NK-92 treated with Interleukin-12 subunit alpha and Interleukin-12 subunit beta, amount 100 ng/mL, for 24 hours (cell line): ENCODE measurements at regions not wholly inside any gene's neighbourhood (a gene's known extent, or its start where the extent isn't known, plus 50 kb on each side); places are given as distances from the start of the nearest gene placed in this dataset.
A peak's percentile ranks its signal among the peaks of the same experiment; 100 is the strongest.

Experiments
- DNase-seq: peaks from one replicate; lab custom pipeline; 2025; lab: John Stamatoyannopoulos, UW

DNA sequence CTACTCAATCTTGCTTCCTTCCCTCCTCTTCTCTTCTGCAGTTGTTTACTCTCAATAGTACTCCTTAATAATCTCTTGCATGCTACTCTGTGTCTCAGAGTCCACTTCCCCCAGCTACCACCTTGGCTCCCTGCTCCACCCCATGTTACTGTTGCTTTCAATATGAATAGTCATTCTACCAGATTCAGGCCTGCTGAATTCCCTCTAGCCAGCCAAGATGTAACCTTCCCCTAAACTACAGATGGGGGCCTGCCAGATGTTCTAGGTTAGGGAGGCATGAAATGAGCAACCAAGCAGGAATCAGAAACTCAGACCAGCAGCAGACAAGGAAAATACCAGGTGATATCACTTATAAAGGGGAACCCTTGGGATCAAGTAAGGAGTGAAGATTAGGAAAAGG, 392.1 kb upstream of the DDHD1 start:
- no peak for DNase-seq

DNA sequence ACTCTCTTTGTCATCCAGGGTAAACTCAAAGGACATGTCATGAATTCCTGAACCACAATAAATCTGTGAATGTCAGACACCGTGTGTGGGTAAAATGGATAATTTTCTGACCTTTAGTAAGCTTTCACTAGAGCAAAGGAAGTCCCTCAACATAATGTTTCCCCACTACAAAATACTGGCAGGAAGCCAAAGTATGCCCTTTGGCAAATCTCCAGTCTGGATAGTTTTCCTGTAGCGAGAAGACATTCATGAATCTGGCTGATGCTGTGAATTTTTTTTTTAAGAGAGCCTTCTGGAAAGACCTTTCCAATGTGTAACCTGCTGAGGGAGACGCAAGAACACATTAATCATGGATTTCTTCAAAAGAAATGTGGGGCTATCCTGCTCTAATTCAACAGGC, 389.6 kb upstream of the DDHD1 start:
- DNase-seq = no peak

GRCh38 chr14:53541411-53541810, 388.3 kb upstream of the DDHD1 start:
- DNase-seq = no peak

DNA sequence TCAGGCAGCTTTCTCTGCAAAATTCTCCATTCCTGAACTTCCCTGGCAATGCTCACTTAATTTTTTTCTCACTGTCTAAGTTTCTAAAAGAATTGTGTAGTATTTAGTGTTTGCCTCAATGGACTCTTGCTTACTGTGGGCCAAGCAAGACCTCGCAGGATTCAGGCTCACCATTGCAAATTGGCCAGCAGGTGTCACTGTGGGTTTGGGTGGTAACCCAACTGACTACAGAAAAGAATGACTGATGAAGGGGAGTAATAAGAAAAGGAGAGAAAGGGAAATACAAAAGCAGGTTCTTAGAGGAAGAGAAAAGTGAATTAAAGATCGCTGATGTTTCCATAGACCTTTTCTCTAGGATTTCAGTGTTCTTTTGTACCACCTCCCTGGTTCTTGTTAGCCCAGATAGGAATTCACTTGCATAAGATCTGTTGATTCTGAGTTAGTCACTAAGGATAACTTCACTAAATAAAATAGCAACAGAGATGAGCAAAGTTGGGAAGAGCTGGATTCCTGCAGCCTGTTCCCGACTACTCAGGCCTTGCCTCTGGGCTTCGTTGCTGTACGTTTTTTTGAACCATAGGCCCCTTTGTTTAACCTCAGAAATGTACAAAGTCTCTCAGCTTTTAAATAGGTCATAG, 386.5 kb upstream of the DDHD1 start:
- DNase-seq = peak; percentile 34

DNA sequence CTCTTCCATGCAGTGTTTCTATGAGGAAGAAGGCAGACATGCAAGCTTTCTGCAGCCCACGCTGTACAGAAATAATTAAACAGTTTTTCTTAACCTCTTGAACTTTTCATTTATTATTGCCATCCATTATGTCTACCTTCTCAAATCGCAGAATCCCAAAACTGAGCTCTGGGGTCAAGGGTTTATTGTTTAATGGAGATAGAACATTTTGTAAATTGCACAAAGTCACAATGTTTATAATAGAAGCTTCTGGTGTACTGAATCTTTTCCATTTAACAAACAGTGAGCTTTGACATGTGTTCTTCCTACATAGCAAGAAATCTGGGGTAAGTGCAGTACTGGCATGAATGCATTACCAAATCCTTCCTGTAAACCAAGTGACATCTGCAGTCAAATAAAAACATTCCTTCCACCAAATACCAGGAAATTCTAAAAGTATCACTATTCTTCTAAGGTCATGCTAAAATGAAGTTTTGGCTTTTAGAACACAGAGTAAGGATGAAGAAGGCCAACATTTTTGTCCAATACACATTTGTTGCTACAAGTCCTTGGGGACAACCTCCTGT, 385.3 kb upstream of the DDHD1 start:
- no peak for DNase-seq

GRCh38 chr14:53537422-53538315, 384.5 kb upstream of the DDHD1 start:
- DNase-seq = no peak

- no peak for DNase-seq
Observed at GRCh38 chr14:53536446-53536845, 383.3 kb upstream of the DDHD1 start.

DNA sequence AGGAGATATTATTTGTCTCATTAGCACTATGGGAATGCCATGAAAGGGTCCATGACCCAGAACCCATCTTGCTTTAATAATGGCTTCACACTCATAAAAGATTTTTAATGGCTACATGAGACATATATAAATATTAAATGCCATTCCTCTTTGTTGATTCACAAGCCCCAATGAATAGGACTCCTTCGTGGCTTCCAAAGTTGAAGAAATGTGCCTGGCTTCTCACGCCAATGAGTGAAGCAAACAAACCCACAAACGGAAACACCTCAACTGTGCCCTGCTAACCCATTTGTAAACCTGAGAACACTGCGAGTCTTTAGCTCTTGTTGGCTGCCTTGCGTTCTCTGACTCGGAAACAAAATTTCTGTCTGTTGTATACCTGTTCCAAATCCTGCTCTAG, 381.7 kb upstream of the DDHD1 start:
- no peak for DNase-seq

- DNase-seq = no peak
Observed at GRCh38 chr14:53533384-53533970, 380.4 kb upstream of the DDHD1 start.

DNA sequence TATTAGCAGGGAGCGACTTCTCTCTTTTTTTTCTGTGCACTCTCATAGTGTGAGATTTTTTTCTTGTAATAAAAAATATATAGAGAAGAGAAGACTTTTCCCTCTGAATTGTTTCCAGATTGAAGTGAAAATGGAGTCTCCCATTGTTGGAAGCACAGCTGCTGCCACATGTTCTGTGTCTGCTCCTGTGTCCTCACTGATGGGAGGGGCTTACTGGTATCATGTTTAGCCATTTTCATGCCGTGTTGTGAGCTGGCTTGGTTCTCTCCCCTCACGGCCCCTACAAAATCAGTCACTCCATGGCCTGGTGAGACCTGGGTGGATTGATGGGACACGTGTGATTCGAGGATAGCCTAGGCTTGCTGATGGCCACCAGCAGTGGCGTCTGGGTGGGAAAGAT, 379.7 kb upstream of the DDHD1 start:
- no peak for DNase-seq

DNA sequence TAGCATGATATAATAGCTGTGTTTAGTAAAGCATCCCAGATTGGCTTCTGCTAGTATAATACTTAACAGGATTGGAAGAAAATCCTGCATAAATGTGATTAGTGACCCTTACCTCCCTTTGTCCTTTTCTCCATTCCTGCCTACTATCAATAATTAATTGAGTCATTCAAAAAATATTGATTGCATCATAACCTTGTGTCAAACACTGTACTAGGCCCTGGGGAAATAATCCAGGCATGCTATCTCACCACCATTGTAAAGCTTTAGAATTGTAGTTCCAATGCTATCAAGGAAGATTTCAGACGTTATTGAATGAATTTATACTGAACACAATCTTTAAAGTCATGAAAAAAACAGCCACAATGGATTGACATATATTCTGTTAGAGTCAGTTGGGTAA, 378.6 kb upstream of the DDHD1 start:
- DNase-seq = no peak

- no peak for DNase-seq
Observed at GRCh38 chr14:53531156-53531555, 378.0 kb upstream of the DDHD1 start.

DNA sequence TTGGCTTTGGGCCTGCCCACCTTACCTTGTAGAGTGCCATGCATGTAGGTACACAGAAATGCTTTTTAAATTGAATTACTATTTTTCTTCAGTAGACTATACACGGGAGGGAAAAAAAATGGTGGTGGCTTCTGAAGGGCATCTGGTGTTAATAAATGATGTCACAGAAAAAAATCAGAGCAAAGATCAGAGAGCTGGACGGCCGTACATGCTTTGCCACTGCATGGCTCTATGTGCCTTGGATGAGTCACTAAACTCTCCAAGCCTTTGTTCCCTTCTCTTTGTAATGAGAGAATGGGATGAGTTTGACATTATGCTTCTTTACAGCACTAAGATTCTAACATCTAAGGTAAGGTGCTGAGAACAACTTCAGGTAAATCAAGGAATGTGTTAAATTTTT, 376.4 kb upstream of the DDHD1 start:
- no peak for DNase-seq

DNA sequence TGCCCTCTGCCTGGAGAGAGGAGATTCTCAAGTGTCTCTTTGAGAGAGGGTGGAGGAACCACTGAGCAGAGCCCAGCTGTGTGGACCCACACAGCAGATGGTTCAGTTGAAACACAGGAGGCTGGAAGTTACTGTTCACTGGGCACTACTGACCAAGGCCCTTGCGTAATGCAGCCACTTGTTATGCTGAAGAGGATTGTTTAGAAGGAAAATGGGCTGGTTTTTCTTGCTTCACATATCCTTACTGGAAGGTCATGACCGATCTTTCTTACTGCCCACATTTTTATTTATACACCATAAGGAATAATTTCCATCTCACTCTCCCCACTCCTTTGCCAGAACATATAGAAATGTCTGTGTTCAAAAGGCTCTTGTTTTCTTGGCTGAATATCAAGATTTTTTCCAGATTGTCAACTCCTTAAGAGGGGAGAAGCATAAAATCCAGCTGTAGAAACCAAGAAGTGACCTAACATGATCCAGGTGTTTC, 375.1 kb upstream of the DDHD1 start:
- DNase-seq = no peak

DNA sequence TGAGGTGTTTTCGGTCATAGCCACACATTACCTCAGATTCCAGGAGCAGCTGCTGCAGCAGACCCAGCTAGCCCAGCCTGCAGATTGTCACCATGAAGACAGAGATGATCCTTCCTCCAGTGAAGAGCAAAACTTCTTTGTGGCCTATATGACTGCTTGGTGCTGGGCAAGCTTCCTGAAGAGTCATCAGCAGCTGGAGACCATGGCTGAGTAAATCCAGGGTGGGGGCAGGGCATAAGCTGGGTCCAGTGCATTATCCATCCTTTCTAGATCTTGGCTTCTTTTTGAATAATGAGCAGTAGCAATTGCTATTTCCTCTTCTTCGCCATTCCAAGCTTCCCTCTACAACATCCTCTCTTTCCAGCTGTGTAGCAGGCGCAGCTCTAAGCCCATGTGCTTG, 373.1 kb upstream of the DDHD1 start:
- no peak for DNase-seq

DNA sequence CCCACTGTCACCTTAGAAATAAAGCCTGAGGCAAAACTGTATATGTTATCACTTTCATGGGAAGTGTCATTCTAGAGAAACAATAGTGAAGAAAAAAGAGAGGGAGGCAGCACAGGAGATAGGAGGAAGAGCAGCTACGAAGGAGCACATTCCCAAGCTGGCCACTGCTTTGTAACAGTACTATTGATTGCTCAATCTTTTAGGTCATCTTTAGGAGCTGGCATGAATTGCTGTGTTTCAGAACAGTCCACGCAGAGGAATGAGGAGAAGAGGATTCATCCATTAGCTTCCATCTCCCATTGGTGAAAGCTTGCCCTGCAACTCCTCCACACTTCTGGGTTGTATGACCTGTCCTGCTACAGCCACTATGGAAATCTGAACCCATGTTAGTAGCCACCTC, 372.5 kb upstream of the DDHD1 start:
- DNase-seq = no peak

GRCh38 chr14:53524391-53524790, 371.3 kb upstream of the DDHD1 start:
- no peak for DNase-seq

DNA sequence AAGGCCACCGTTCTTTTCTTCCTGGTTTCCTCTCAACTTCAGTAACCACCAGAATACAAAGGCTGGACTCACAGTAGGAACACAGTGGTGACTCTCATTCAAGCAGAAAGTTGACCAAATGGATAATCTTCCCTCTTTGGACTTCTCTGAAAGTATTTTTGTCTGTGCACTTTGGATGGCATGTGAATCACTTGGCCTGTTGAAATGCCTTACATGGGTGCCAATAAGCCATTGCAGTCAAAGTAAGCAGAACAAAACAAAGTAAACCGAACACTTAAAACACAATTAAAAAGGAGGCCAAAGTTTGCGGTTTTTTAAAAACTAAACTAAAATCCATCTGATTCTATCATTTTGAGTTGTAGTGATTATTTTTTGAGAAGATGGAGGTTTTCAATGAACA, 370.1 kb upstream of the DDHD1 start:
- DNase-seq = no peak

DNA sequence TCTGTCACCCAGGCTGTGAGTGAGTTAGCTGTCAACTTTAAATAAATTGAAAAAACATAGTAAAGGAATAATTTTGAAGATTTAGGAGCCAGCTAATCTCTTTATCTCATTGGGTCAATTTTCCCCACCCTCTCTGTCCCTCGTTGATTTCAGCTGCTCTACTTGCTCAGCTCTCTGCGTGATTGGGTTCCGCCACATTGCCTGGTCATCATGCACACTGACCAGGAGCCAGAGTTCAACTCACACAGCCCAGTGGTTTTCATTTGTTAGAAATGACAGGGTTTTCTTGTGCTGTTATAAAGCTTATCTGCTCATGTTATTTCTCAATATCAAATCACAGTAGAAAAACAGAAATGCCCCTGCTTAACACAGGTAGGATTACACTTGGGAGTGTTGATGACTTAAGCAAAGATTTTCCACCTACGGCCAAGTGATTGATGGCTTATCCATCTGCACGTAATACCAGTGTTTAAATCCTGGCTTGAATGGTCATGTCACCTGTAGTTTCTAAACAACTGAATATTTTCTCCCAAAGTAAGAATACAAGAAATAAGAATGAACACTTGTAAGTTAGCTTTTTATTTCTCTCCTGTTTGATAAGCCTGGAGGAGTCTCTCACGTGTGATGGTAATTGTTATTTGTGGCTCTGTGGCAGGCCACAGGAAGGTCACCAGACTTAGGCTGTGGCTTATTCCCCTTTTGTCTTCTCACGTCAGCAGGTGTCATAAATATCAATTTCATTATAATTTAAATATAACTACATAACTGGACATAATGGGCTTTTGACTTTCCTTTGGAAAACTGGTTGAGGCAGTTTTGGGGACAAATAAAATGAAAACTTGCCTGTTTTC, 367.2 kb upstream of the DDHD1 start:
- DNase-seq = no peak

DNA sequence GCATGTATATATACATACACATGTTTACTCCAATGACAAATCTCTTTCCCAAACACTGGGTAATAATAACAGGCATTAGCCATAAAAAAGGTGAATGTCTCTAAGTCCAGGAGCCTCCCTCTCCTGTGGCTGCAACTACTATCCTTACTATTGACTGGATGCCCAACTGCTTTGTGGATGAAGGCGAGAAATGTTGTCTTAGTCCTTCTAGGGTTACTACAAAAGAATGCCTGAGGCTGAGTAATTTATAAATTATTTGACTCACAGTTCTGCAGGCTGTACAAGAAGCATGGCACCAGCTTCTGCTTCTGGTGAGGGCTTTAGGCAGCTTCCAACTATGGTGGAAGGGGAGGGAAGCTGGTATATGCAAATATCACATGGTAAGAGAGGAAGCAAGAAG, 366.0 kb upstream of the DDHD1 start:
- DNase-seq = no peak

DNA sequence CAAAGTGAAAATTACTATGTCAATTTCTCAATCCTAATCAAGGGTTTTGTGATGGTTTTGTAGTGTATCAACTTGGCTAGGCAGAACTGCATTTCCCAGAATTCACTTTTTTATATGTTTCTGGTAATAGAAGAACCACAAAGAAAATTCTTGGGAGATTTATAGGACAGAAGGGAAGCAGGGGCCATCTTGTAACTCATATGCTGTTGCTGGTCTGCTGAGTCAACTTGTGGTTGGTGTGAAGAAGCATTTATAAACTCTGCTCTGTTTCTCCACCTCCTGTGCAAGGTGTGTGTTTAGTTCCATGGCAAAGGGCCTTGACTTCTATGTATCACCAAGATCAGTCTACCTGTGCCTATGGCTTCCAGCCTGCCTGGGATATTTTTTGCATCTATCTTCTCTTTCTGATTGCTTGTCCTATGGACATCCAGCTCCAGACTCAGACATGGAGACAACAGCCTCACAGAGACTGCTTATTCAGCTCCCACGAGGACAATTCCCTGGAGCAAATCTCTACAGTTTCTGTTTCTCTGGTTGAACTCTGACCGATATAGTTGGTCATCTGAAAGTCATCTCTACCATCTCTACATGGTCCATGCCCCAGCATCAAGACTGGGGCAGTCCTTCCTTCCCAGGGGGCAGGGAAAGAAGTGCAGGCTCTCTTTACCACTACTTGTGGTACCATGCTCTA, 364.3 kb upstream of the DDHD1 start:
- no peak for DNase-seq
